Astrocyte (in vitro differentiated cells and primary cell): ENCODE measurements at regions not wholly inside any gene's neighbourhood (a gene's known extent, or its start where the extent isn't known, plus 50 kb on each side); places are given as distances from the start of the nearest gene placed in this dataset.

Experiments used
- DNase-seq: peaks from one replicate; pipeline ENCODE4 v3.0.0-alpha.2; 2010; ENCODE audit warnings: low read depth
- FAIRE-seq: peaks from 2 replicates; lab custom pipeline; 2011; peaks lifted over from hg19 to GRCh38; lab: Jason Lieb, UNC
- H2AFZ ChIP-seq: 2 replicates; pipeline ENCODE4 v1.6.0; 2012; ENCODE audit warnings: low read depth, low read length, inconsistent platforms
- H3K27ac ChIP-seq: 2 replicates; pipeline ENCODE4 v1.5.1; 2011; ENCODE audit warnings: low read depth, low read length, inconsistent platforms
- H3K27me3 ChIP-seq: 2 replicates; pipeline ENCODE4 v1.6.0; 2011; ENCODE audit warnings: low read length, inconsistent platforms; ENCODE audit not compliant: insufficient read depth
- H3K36me3 ChIP-seq: 2 replicates; pipeline ENCODE4 v1.5.1; 2011; ENCODE audit warnings: low read length, inconsistent platforms; ENCODE audit not compliant: insufficient read depth
- H3K4me1 ChIP-seq: 2 replicates; pipeline ENCODE4 v1.5.1; 2011; ENCODE audit warnings: low read length, inconsistent platforms; ENCODE audit not compliant: insufficient read depth
- H3K4me2 ChIP-seq: 2 replicates; pipeline ENCODE4 v1.6.0; 2012; ENCODE audit warnings: low read length, inconsistent platforms
- H3K4me3 ChIP-seq: 2 replicates; pipeline ENCODE4 v1.5.1; 2011; ENCODE audit warnings: low read depth, mild to moderate bottlenecking, low read length, inconsistent platforms; ENCODE audit not compliant: insufficient read depth
- H3K79me2 ChIP-seq: 2 replicates; pipeline ENCODE4 v1.6.0; 2012; ENCODE audit warnings: mild to moderate bottlenecking, low read length, inconsistent platforms; ENCODE audit not compliant: insufficient read depth
- H3K9ac ChIP-seq: 2 replicates; pipeline ENCODE4 v1.6.0; 2012; ENCODE audit warnings: mild to moderate bottlenecking, low read length, inconsistent platforms
- H3K9me3 ChIP-seq: 2 replicates; pipeline ENCODE4 v1.5.1; 2012; ENCODE audit warnings: low read depth, mild to moderate bottlenecking, low read length, inconsistent platforms; ENCODE audit not compliant: insufficient read depth
- H4K20me1 ChIP-seq: 2 replicates; pipeline ENCODE4 v1.6.0; 2012; ENCODE audit warnings: low read length, inconsistent platforms; ENCODE audit not compliant: insufficient read depth
- H3K27ac Mint-ChIP-seq: one replicate; pipeline ENCODE4 v1.8.0; 2021; ENCODE audit warnings: mild to moderate bottlenecking, mixed read lengths; ENCODE audit not compliant: unreplicated experiment
- H3K27me3 Mint-ChIP-seq: one replicate; pipeline ENCODE4 v1.8.0; 2021; ENCODE audit warnings: low read depth, mixed read lengths; ENCODE audit not compliant: unreplicated experiment
- H3K36me3 Mint-ChIP-seq: one replicate; pipeline ENCODE4 v1.8.0; 2021; ENCODE audit warnings: low read depth, mixed read lengths; ENCODE audit not compliant: unreplicated experiment
- H3K4me1 Mint-ChIP-seq: one replicate; pipeline ENCODE4 v1.8.0; 2021; ENCODE audit warnings: low read depth, mixed read lengths; ENCODE audit not compliant: unreplicated experiment
- H3K4me3 Mint-ChIP-seq: one replicate; pipeline ENCODE4 v1.8.0; 2021; ENCODE audit warnings: mild to moderate bottlenecking, moderate library complexity, mixed read lengths; ENCODE audit not compliant: unreplicated experiment
- H3K9me3 Mint-ChIP-seq: one replicate; pipeline ENCODE4 v1.8.0; 2021; ENCODE audit warnings: mild to moderate bottlenecking, mixed read lengths; ENCODE audit not compliant: unreplicated experiment
- CTCF ChIP-seq: IDR thresholded peaks from 2 replicates; pipeline ENCODE4 v1.5.1; 2011; ENCODE audit warnings: low read depth, mild to moderate bottlenecking, inconsistent platforms, low read length, moderate library complexity; ENCODE audit not compliant: insufficient read depth
- EZH2 ChIP-seq: IDR thresholded peaks from 2 replicates; pipeline ENCODE4 v1.6.1; 2012; ENCODE audit warnings: mild to moderate bottlenecking, low read length, inconsistent platforms; ENCODE audit not compliant: insufficient read depth

- Histone ChIP-seq H3K27ac (no peak overlapping the region), H3K4me1 (no peaks in the 10 kb centered on the region), H3K27me3 (no peaks in the 10 kb centered on the region), H3K9ac (no peak overlapping the region), H3K36me3 (no peaks in the 10 kb centered on the region), H3K4me2 (no peak overlapping the region), H3K4me3 (no peak overlapping the region), H2AFZ (no peak overlapping the region), H4K20me1 (no peaks in the 10 kb centered on the region), H3K9me3 (no peaks in the 10 kb centered on the region), H3K79me2 (no peaks in the 10 kb centered on the region)
- H3K4me3 Mint-ChIP-seq: no peak overlapping the region
- DNase-seq (no peak), FAIRE-seq (no peak)
- no peaks in the 10 kb centered on the region for H3K27me3 Mint-ChIP-seq
- H3K36me3 Mint-ChIP-seq: no peaks in the 10 kb centered on the region
- H3K4me1 Mint-ChIP-seq: no peaks in the 10 kb centered on the region
- no peak for TF ChIP-seq EZH2
- TF ChIP-seq CTCF: no peak
- H3K9me3 Mint-ChIP-seq: no peaks in the 10 kb centered on the region
- no peak overlapping the region for H3K27ac Mint-ChIP-seq
Observed at GRCh38 chr7:114766041-114766356, 155.9 kb upstream of the MDFIC start.

- no peak for DNase-seq
- Histone ChIP-seq H3K36me3 (no peaks in the 10 kb centered on the region), H2AFZ (no peak overlapping the region), H3K27me3 (no peaks in the 10 kb centered on the region), H3K4me1 (no peaks in the 10 kb centered on the region), H3K9ac (no peak overlapping the region), H3K9me3 (no peaks in the 10 kb centered on the region), H3K27ac (no peak overlapping the region), H3K79me2 (no peaks in the 10 kb centered on the region), H3K4me3 (no peak overlapping the region), H3K4me2 (no peak overlapping the region), H4K20me1 (no peaks in the 10 kb centered on the region)
- H3K9me3 Mint-ChIP-seq: peaks cover 2% of the 10 kb centered on the region
- no peaks in the 10 kb centered on the region for H3K4me1 Mint-ChIP-seq
- no peaks in the 10 kb centered on the region for H3K27me3 Mint-ChIP-seq
- no peak overlapping the region for H3K4me3 Mint-ChIP-seq
- H3K36me3 Mint-ChIP-seq: no peaks in the 10 kb centered on the region
- FAIRE-seq: no peak
- H3K27ac Mint-ChIP-seq: no peak overlapping the region
- TF ChIP-seq CTCF: no peak
- TF ChIP-seq EZH2: no peak
Observed at GRCh38 chr7:114777288-114777687, 144.6 kb upstream of the MDFIC start.

- TF ChIP-seq CTCF: no peak
- no peak for TF ChIP-seq EZH2
- DNase-seq (no peak), FAIRE-seq (no peak)
- no peak overlapping the region for H3K27ac Mint-ChIP-seq
- no peaks in the 10 kb centered on the region for H3K9me3 ChIP-seq
- no peaks in the 10 kb centered on the region for H3K4me1 ChIP-seq
- no peak overlapping the region for H3K4me3 ChIP-seq
- H2AFZ ChIP-seq: no peak overlapping the region
- no peaks in the 10 kb centered on the region for H3K27me3 ChIP-seq
- H4K20me1 ChIP-seq: no peaks in the 10 kb centered on the region
- H3K79me2 ChIP-seq: no peaks in the 10 kb centered on the region
- H3K36me3 Mint-ChIP-seq: no peaks in the 10 kb centered on the region
- H3K36me3 ChIP-seq: no peaks in the 10 kb centered on the region
- H3K9ac ChIP-seq: no peak overlapping the region
- H3K27ac ChIP-seq: no peak overlapping the region
- H3K9me3 Mint-ChIP-seq: peaks cover 2% of the 10 kb centered on the region
- H3K4me1 Mint-ChIP-seq: no peaks in the 10 kb centered on the region
- H3K4me2 ChIP-seq: no peak overlapping the region
- no peak overlapping the region for H3K4me3 Mint-ChIP-seq
- peaks cover 2% of the 10 kb centered on the region for H3K27me3 Mint-ChIP-seq
Observed at GRCh38 chr7:114783508-114783907, 138.4 kb upstream of the MDFIC start.
